Common myeloid progenitor, CD34-positive (primary cell): ENCODE measurements at regions not wholly inside any gene's neighbourhood (a gene's known extent, or its start where the extent isn't known, plus 50 kb on each side); places are given as distances from the start of the nearest gene placed in this dataset.

Experiments
- CTCF ChIA-PET: fragments of 350-600 bp; sonication (Branson Sonifier 250); formaldehyde crosslinking; loops from one replicate; lab custom pipeline; 2021; ENCODE audit warnings: antibody characterized with exemption; lab: Charles Lee
- POLR2A ChIA-PET: fragments of 350-600 bp; sonication (Branson Sonifier 250); formaldehyde crosslinking; loops from one replicate; lab custom pipeline; 2021; ENCODE audit warnings: antibody characterized with exemption; lab: Charles Lee
- DNase-seq, 3 donors: peaks; one replicate each; pipeline versions ENCODE4 v3.0.0 to v3.0.0-alpha.2; 2013
- H3K27ac ChIP-seq, 2 experiments: 1 replicate in 1 of 2; 2 replicates in 1 of 2; pipeline ENCODE4 v1.7.0; 2013; ENCODE audit warnings: inconsistent platforms in 2 of 2, low read length in 2 of 2, mild to moderate bottlenecking in 2 of 2, low read depth in 1 of 2, moderate library complexity in 1 of 2; ENCODE audit not compliant: severe bottlenecking in 2 of 2, insufficient read depth in 1 of 2, poor library complexity in 1 of 2
- H3K27me3 ChIP-seq, 5 experiments: replicated peaks in 2 of 5; 1 replicate in 3 of 5; 2 replicates in 2 of 5; pipeline versions ENCODE4 v1.6.1 to v1.7.0; 2013; ENCODE audit warnings: low read length in 4 of 5, mild to moderate bottlenecking in 2 of 5, moderate library complexity in 2 of 5, inconsistent platforms in 1 of 5; ENCODE audit not compliant: insufficient read depth in 5 of 5, control insufficient read depth in 4 of 5
- H3K36me3 ChIP-seq, 4 experiments: 1 replicate in 2 of 4; 2 replicates in 2 of 4; pipeline versions ENCODE4 v1.6.1 to v1.7.0; 2013; ENCODE audit warnings: low read length in 3 of 4, control low read depth in 1 of 4, mild to moderate bottlenecking in 1 of 4; ENCODE audit not compliant: control insufficient read depth in 4 of 4, insufficient read depth in 4 of 4
- H3K4me1 ChIP-seq, 4 experiments: 1 replicate in 3 of 4; 2 replicates in 1 of 4; pipeline versions ENCODE4 v1.6.1 to v1.7.1; 2013; ENCODE audit warnings: low read length in 3 of 4, mild to moderate bottlenecking in 3 of 4, control low read depth in 1 of 4, inconsistent platforms in 1 of 4, moderate library complexity in 1 of 4; ENCODE audit not compliant: control insufficient read depth in 4 of 4, insufficient read depth in 4 of 4; ENCODE audit errors: control extremely low read depth in 1 of 4
- H3K4me3 ChIP-seq, 7 experiments: 1 replicate in 4 of 7; 2 replicates in 3 of 7; pipeline versions ENCODE4 v1.5.1 to v1.7.0; 2013; ENCODE audit warnings: mild to moderate bottlenecking in 7 of 7, low read length in 6 of 7, moderate library complexity in 6 of 7, inconsistent platforms in 2 of 7, low read depth in 2 of 7, control low read depth in 1 of 7; ENCODE audit not compliant: insufficient read depth in 4 of 7, control insufficient read depth in 1 of 7; ENCODE audit errors: extremely low read depth in 1 of 7
- H3K9me3 ChIP-seq, 5 experiments: 1 replicate in 4 of 5; 2 replicates in 1 of 5; pipeline versions ENCODE4 v1.6.1 to v1.7.1; 2013; ENCODE audit warnings: low read length in 4 of 5, mild to moderate bottlenecking in 2 of 5, inconsistent platforms in 1 of 5, low read depth in 1 of 5, moderate library complexity in 1 of 5; ENCODE audit not compliant: control insufficient read depth in 4 of 5, insufficient read depth in 2 of 5; ENCODE audit errors: control extremely low read depth in 1 of 5
- WGBS: methylation state at CpG from one replicate; pipeline ENCODE4 v1.1.5; 2013; ENCODE audit not compliant: insufficient coverage; 5-methylcytosine and 5-hydroxymethylcytosine counted together

- ChIA-PET CTCF (no interaction called here), POLR2A (no interaction called here)
- WGBS, result 100% methylated on average over 1 of the region's 2 CpGs
Observed at GRCh38 chr1:168987923-168988322, 118.6 kb upstream of the ATP1B1 start.

DNA sequence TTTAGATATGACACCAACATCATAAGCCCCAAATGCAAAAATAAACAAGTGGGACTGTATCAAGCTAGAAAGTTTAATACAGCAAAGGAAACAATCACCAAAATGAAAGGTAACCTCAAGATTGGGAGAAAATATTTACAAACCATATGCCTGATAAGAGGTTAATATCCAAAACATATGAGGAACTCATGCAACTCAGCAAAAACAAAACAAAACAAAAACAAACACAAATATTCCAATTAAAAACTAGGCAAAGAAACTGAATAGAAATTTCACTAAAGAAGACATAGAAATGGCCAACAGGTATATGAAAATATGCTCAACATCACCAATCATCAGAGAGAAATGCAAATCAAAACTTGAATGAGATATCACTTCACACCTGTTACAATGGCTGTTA is 116.5 kb upstream of the ATP1B1 start:
- no peak for DNase-seq
- H3K27me3 ChIP-seq, result no peaks in the 10 kb centered on the region
- H3K36me3 ChIP-seq, result no peaks in the 10 kb centered on the region
- no peak overlapping the region for H3K27ac ChIP-seq
- POLR2A ChIA-PET, result no interaction called here
- H3K9me3 ChIP-seq, result no peaks in the 10 kb centered on the region
- CTCF ChIA-PET, result no interaction called here
- no peak overlapping the region for H3K4me3 ChIP-seq
- H3K4me1 ChIP-seq, result no peaks in the 10 kb centered on the region

More at GRCh38 chr1:168987923-168988322, 118.6 kb upstream of the ATP1B1 start:
- Histone ChIP-seq H3K4me3 (no peak overlapping the region), H3K27ac (no peak overlapping the region), H3K9me3 (no peaks in the 10 kb centered on the region), H3K4me1 (no peaks in the 10 kb centered on the region), H3K27me3 (no peaks in the 10 kb centered on the region), H3K36me3 (no peaks in the 10 kb centered on the region)
- no peak for DNase-seq

GRCh38 chr1:168991667-168992475 is 114.6 kb upstream of the ATP1B1 start:
- Histone ChIP-seq H3K36me3 (no peaks in the 10 kb centered on the region), H3K4me1 (no peaks in the 10 kb centered on the region), H3K27ac (no peak overlapping the region), H3K9me3 (no peaks in the 10 kb centered on the region), H3K27me3 (no peaks in the 10 kb centered on the region), H3K4me3 (no peak overlapping the region)
- DNase-seq, result no peak
- WGBS, result 100% methylated on average over 1 of the region's 4 CpGs
- ChIA-PET POLR2A (no interaction called here), CTCF (interaction anchor here (1.2 kb wide), 1 partner anchor 14 kb away, joined by 3 read pairs; no protein-coding TSS in a partner anchor)

DNA sequence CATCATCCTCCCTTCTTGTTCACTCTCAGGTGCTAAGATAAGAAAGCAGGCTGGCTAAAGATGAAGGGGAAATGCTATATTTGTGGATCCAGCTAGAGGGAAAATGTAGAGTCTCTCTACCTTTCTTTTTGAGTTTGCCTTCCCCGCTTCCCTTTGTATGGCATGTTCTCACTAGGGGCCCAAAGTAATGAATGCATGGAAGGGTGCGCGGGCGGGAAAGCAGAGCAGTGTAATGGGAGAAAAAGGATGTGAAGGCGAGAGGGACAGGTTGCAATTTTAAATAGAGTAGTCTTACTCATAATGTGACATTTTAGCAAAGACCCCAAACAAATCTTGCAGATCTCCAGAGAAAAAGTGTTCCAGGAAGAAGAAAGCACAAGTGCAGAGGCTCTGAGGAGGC is 105.1 kb upstream of the ATP1B1 start:
- POLR2A ChIA-PET, result no interaction called here
- no peak for DNase-seq
- 100% methylated on average over 1 of the region's 5 CpGs for WGBS
- no peaks in the 10 kb centered on the region for H3K4me1 ChIP-seq
- no peaks in the 10 kb centered on the region for H3K27me3 ChIP-seq
- no peaks in the 10 kb centered on the region for H3K36me3 ChIP-seq
- no peak overlapping the region for H3K4me3 ChIP-seq
- no peaks in the 10 kb centered on the region for H3K9me3 ChIP-seq
- no peak overlapping the region for H3K27ac ChIP-seq
- CTCF ChIA-PET, result no interaction called here

- no peak for DNase-seq
- H3K9me3 ChIP-seq, result no peaks in the 10 kb centered on the region
- CTCF ChIA-PET, result no interaction called here
- no peaks in the 10 kb centered on the region for H3K27me3 ChIP-seq
- no CpG with 5 or more reads among the region's 1 CpG for WGBS
- POLR2A ChIA-PET, result no interaction called here
- no peak overlapping the region for H3K27ac ChIP-seq
- H3K4me1 ChIP-seq, result no peaks in the 10 kb centered on the region
- no peak overlapping the region for H3K4me3 ChIP-seq
- no peaks in the 10 kb centered on the region for H3K36me3 ChIP-seq
Observed at GRCh38 chr1:169003864-169004516, 102.5 kb upstream of the ATP1B1 start.

DNA sequence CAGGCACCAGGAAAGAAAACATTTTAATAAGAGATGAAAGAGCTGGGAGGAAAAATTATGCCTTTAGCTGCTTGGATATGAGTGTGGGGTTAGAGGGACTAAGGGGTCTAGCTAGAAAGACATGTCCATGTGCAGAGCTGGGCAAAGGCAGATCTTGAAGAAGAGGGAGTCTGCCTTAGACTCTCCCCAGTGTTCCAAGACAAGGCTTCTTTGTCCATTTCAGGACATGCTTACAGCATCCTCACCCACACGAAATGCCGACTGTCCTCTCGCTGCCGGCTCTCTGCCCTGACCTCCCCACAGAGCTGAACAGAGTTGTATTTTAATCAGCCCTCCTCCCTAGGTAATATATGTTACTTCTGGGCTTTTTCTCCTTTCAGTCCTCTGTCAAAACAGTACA is 100.7 kb upstream of the ATP1B1 start:
- no peak overlapping the region for H3K27ac ChIP-seq
- H3K4me3 ChIP-seq, result no peak overlapping the region
- ChIA-PET POLR2A (no interaction called here), CTCF (no interaction called here)
- H3K4me1 ChIP-seq, result no peaks in the 10 kb centered on the region
- no CpG with 5 or more reads among the region's 4 CpGs for WGBS
- H3K27me3 ChIP-seq, result no peaks in the 10 kb centered on the region
- no peaks in the 10 kb centered on the region for H3K36me3 ChIP-seq
- DNase-seq, result no peak
- H3K9me3 ChIP-seq, result no peaks in the 10 kb centered on the region

DNA sequence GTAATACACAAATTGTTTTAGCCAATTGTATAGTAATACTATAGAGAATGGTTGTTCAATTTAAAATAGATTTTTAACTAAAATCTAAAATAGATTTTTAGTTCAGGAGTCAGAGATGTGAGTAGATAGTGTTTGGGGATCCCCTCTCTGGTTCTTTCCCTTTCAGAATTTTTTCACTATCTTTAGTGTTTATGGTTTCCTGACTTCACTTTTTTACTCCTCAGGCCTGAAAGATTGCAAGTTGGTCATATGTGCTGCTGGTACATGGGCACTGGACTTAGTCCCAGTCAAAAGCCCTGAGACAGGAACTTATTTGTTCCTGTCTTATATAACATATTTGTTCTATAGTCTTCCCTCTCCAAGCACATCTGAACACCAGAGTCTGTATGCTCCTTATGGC is 96.8 kb upstream of the ATP1B1 start:
- H3K36me3 ChIP-seq, result no peaks in the 10 kb centered on the region
- no peak overlapping the region for H3K27ac ChIP-seq
- no peaks in the 10 kb centered on the region for H3K4me1 ChIP-seq
- H3K27me3 ChIP-seq, result no peaks in the 10 kb centered on the region
- POLR2A ChIA-PET, result no interaction called here
- CTCF ChIA-PET, result no interaction called here
- H3K4me3 ChIP-seq, result no peak overlapping the region
- no peaks in the 10 kb centered on the region for H3K9me3 ChIP-seq
- no peak for DNase-seq
